Natural killer cell (primary cell): ENCODE measurements at regions not wholly inside any gene's neighbourhood (a gene's known extent, or its start where the extent isn't known, plus 50 kb on each side); places are given as distances from the start of the nearest gene placed in this dataset.

Experiments used
- ATAC-seq, 3 donors: fragments of 150-1000 bp in 2 of 3; fragments of 200-7000 bp in 1 of 3; cut with Tn5 transposase; 1 replicate in 1 of 3; 2 replicates in 2 of 3; pipeline ENCODE4 v1.10.0; 2021; ENCODE audit warnings: mild to moderate bottlenecking in 2 of 3, moderate library complexity in 2 of 3
- DNase-seq, 2 donors: peaks; one replicate each; pipeline versions ENCODE4 v3.0.0 to v3.0.0-alpha.2; 2013 to 2021; ENCODE audit warnings: mixed read lengths in 1 of 2
- H3K27ac ChIP-seq: one replicate; pipeline ENCODE4 v1.5.1; 2013; ENCODE audit warnings: mild to moderate bottlenecking, low read length
- H3K27me3 ChIP-seq: one replicate; pipeline ENCODE4 v1.6.1; 2013; ENCODE audit warnings: low read length; ENCODE audit not compliant: control insufficient read depth, insufficient read depth
- H3K36me3 ChIP-seq: one replicate; pipeline ENCODE4 v1.6.1; 2013; ENCODE audit warnings: low read length; ENCODE audit not compliant: control insufficient read depth, insufficient read depth
- H3K4me1 ChIP-seq: one replicate; pipeline ENCODE4 v1.6.1; 2013; ENCODE audit warnings: low read length; ENCODE audit not compliant: control insufficient read depth, insufficient read depth
- H3K4me3 ChIP-seq: one replicate; pipeline ENCODE4 v1.5.1; 2013; ENCODE audit warnings: low read length
- H3K9me3 ChIP-seq: one replicate; pipeline ENCODE4 v1.6.1; 2013; ENCODE audit warnings: low read length; ENCODE audit not compliant: control insufficient read depth, insufficient read depth
- H3K27ac Mint-ChIP-seq, 2 donors: one replicate each; pipeline ENCODE4 v1.8.0; 2022; ENCODE audit warnings: mild to moderate bottlenecking in 2 of 2, mixed read lengths in 2 of 2, moderate library complexity in 1 of 2
- H3K27me3 Mint-ChIP-seq, 2 donors: one replicate each; pipeline ENCODE4 v1.8.0; 2022; ENCODE audit warnings: low read depth in 2 of 2, mixed read lengths in 2 of 2
- H3K36me3 Mint-ChIP-seq: one replicate; pipeline ENCODE4 v1.8.0; 2022; ENCODE audit warnings: mixed read lengths
- H3K4me1 Mint-ChIP-seq, 2 donors: one replicate each; pipeline ENCODE4 v1.8.0; 2022; ENCODE audit warnings: mixed read lengths in 2 of 2
- H3K4me3 Mint-ChIP-seq: one replicate; pipeline ENCODE4 v1.8.0; 2022; ENCODE audit warnings: mild to moderate bottlenecking, moderate library complexity, mixed read lengths
- H3K9me3 Mint-ChIP-seq, 2 donors: one replicate each; pipeline ENCODE4 v1.8.0; 2022; ENCODE audit warnings: mixed read lengths in 2 of 2
- CTCF ChIP-seq: fragments of 200-600 bp; IDR thresholded peaks from one replicate; pipeline ENCODE4 v1.8.0; 2022; ENCODE audit warnings: antibody characterized with exemption
- WGBS: methylation state at CpG from one replicate; pipeline ENCODE4 v1.1.7; 2013; ENCODE audit warnings: missing lambda C conversion rate; ENCODE audit not compliant: insufficient coverage; 5-methylcytosine and 5-hydroxymethylcytosine counted together
- intact Hi-C: fragments of 100-400 bp; cut with micrococcal nuclease; formaldehyde crosslinking; loops from one replicate; pipeline ENCODE4 v1.14.2; 2022

DNA sequence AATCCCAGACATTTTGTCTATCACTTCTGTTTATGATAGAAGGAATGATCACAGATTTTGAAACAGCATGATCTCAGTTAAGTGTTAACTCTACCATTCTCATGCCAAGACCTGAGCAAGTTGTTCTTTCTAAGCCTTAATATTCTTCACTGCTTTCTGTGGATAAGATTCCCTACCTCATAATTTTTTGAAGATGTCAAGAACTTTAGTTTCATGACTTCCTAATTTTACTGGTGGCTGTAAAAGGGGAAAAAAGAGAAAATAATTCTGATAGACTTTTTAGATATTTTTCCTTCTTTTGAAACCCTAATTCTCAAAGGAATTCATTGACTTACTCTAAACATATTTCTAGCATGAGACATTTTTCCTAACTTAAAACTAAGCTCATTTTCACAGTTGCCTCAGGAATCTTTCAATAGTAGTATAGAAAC is 520.0 kb upstream of the LUZP2 start:
- H3K27ac ChIP-seq, result no peak overlapping the region
- intact Hi-C loops, result no loop called here
- TF ChIP-seq CTCF, result no peak
- no peaks in the 10 kb centered on the region for H3K4me1 ChIP-seq
- Mint-ChIP-seq H3K4me3 (no peak overlapping the region), H3K4me1 (no peaks in the 10 kb centered on the region), H3K9me3 (no peaks in the 10 kb centered on the region), H3K27ac (no peak overlapping the region), H3K27me3 (no peaks in the 10 kb centered on the region), H3K36me3 (no peaks in the 10 kb centered on the region)
- ATAC-seq (no peak), DNase-seq (no peak)
- H3K36me3 ChIP-seq, result no peaks in the 10 kb centered on the region
- no peaks in the 10 kb centered on the region for H3K9me3 ChIP-seq
- H3K27me3 ChIP-seq, result no peaks in the 10 kb centered on the region
- no peak overlapping the region for H3K4me3 ChIP-seq

DNA sequence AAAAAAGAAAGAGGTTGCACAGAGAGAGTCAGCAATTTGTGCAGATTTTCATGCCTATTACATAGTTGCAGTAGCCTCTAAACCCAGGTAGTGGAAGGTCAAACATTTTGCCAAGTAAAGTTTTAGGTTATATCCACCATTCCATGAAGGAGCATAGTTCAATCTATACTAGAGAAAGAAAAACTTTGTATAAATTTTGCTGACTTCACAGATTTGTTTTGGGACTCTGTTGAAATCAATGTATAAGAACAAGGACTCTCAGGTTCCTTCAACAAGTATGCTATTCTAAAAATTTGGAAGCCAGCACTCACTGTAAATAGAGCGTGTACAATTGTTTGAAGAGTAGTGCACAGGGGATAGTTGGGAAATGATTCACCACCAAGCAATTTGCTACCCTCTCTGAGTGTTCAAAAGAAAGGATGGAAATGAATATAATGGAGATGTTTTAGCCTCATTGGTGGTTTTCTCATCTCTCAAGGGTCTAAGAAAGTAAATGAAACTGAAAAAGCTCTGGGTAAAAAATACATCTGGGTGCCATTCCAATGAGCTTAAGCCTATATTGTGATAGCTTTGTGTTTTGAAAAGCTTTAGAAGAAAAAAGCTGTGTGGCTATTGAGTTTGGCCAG is 508.4 kb upstream of the LUZP2 start:
- Mint-ChIP-seq H3K27me3 (no peaks in the 10 kb centered on the region), H3K4me1 (no peaks in the 10 kb centered on the region), H3K9me3 (peaks cover 0 to 2% of the 10 kb centered on the region in 2 donors), H3K36me3 (no peaks in the 10 kb centered on the region), H3K4me3 (no peak overlapping the region), H3K27ac (no peak overlapping the region)
- no peak for TF ChIP-seq CTCF
- Histone ChIP-seq H3K9me3 (no peaks in the 10 kb centered on the region), H3K36me3 (no peaks in the 10 kb centered on the region), H3K4me3 (no peak overlapping the region), H3K4me1 (no peaks in the 10 kb centered on the region), H3K27ac (no peak overlapping the region), H3K27me3 (no peaks in the 10 kb centered on the region)
- DNase-seq (no peak), ATAC-seq (no peak)
- intact Hi-C loops, result no loop called here
- 100% methylated on average over 1 of the region's 1 CpG for WGBS

DNA sequence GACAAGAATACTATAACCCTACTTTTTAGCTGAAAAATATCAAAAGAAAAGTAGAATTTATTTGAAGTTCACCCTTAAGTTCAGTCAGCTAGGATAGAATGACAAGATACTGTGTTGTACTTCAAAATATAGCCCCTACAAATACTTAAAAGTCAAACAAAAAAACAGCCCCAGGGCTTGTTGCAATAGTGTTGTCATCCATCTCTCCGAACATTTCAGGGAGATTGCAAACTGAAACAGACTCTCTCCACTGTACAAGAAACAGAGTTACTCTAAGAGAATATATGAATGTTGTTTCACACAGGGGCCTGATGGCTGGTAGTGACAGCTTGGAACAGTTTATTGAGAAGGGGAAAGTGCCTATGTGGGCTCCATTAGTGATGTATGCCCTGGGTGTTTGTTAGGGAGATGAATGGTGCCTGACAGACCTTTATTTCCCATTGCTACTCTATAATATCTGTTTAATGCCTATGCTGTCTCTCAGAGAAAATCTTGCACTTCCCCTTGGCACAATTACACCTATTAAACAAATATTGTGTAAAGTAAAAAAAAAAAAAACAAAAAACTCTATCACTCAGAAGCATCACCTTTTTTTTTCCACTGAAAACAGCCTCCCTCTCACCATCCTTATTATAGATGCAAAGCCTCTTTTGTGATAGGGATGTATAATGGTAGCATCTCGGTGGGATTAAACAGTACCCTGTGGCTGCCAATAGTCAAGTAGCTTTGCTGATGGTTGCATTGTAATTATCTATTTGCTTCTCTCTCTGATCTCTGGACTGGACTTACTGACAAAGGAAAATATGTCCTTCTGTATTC is 506.3 kb upstream of the LUZP2 start:
- Histone ChIP-seq H3K27ac (no peak overlapping the region), H3K4me1 (no peaks in the 10 kb centered on the region), H3K27me3 (no peaks in the 10 kb centered on the region), H3K4me3 (no peak overlapping the region), H3K36me3 (no peaks in the 10 kb centered on the region), H3K9me3 (no peaks in the 10 kb centered on the region)
- H3K27me3 Mint-ChIP-seq, result no peaks in the 10 kb centered on the region
- H3K4me1 Mint-ChIP-seq, result no peaks in the 10 kb centered on the region
- no peaks in the 10 kb centered on the region for H3K36me3 Mint-ChIP-seq
- DNase-seq, result no peak
- WGBS, result 100% methylated on average over 2 of the region's 2 CpGs
- no peak overlapping the region for H3K27ac Mint-ChIP-seq
- peaks cover 0 to 2% of the 10 kb centered on the region in 2 donors for H3K9me3 Mint-ChIP-seq
- intact Hi-C loops, result no loop called here
- no peak for ATAC-seq
- no peak for TF ChIP-seq CTCF
- no peak overlapping the region for H3K4me3 Mint-ChIP-seq

- WGBS, result 90% methylated on average over 2 of the region's 2 CpGs
- no peak for DNase-seq
- Histone ChIP-seq H3K27ac (no peak overlapping the region), H3K4me1 (no peaks in the 10 kb centered on the region), H3K36me3 (no peaks in the 10 kb centered on the region), H3K9me3 (no peaks in the 10 kb centered on the region), H3K4me3 (no peak overlapping the region), H3K27me3 (no peaks in the 10 kb centered on the region)
- peaks cover 4% of the 10 kb centered on the region for H3K36me3 Mint-ChIP-seq
- no peak overlapping the region for H3K4me3 Mint-ChIP-seq
- intact Hi-C loops, result no loop called here
- no peaks in the 10 kb centered on the region for H3K27me3 Mint-ChIP-seq
- H3K9me3 Mint-ChIP-seq, result peaks cover 0 to 4% of the 10 kb centered on the region in 2 donors
- no peak for ATAC-seq
- H3K27ac Mint-ChIP-seq, result no peak overlapping the region
- no peak for TF ChIP-seq CTCF
- no peaks in the 10 kb centered on the region for H3K4me1 Mint-ChIP-seq
Measured at GRCh38 chr11:23991165-23991539, 505.7 kb upstream of the LUZP2 start.
